ENCODE measurements at regions not wholly inside any gene's neighbourhood (a gene's known extent, or its start where the extent isn't known, plus 50 kb on each side); places are given as distances from the start of the nearest gene placed in this dataset.

- no peak for DNase-seq
- 18 to 39% methylated on average over 3 of the region's 3 CpGs for WGBS, 2 donors
- Histone ChIP-seq H3K27me3 (ENCODE audit: control insufficient read depth in 3 of 3, insufficient read depth in 3 of 3, low read length in 2 of 3) (no peaks in the 10 kb centered on the region), H3K4me1 (ENCODE audit: control insufficient read depth in 5 of 5, insufficient read depth in 5 of 5, low read length in 5 of 5) (peaks cover 0 to 6% (median 0%) of the 10 kb centered on the region in 5 donors), H3K36me3 (ENCODE audit: control insufficient read depth in 4 of 4, insufficient read depth in 4 of 4, low read length in 4 of 4) (no peaks in the 10 kb centered on the region), H3K9ac (ENCODE audit: insufficient read depth in 1 of 2, low read length in 2 of 2) (no peak overlapping the region), H3K9me3 (ENCODE audit: control insufficient read depth in 4 of 4, insufficient read depth in 3 of 4, low read length in 3 of 4) (no peaks in the 10 kb centered on the region), H3K4me3 (no peak overlapping the region), H3K27ac (ENCODE audit: low read depth in 1 of 2, low read length in 1 of 2) (no peak overlapping the region)
- no peak for ATAC-seq (ENCODE audit: insufficient read depth, low FRiP score)
- no peak for TF ChIP-seq CTCF (IDR thresholded peaks at IDR 0.05; ENCODE audit: control extremely low read depth, extremely low read depth)
Measured at GRCh38 chr1:203932556-203932955, 71.2 kb downstream of the SNRPE start.

DNA sequence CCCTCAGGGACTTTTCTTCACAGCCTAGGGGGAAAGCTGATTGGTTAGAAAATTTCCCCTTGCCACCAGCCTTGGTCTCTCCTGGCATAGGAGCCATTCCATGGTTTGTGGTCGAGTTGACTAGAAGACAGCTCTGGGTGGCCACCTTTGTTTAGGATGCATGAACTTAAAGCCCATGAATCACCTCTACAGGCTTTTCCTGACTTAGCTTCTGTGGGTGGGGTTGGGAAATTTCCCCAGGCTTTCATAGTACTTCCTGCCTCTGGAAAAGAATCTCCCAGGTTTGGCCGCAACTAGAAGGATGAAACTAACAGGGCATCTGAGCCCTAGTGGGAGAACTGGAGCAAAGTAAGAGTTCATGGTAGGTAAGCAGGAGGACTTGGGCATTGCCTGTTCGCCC lies 72.6 kb downstream of the SNRPE start:
- Histone ChIP-seq H3K27ac (ENCODE audit: low read depth in 1 of 2, low read length in 1 of 2) (no peak overlapping the region), H3K27me3 (ENCODE audit: control insufficient read depth in 3 of 3, insufficient read depth in 3 of 3, low read length in 2 of 3) (no peaks in the 10 kb centered on the region), H3K4me1 (ENCODE audit: control insufficient read depth in 5 of 5, insufficient read depth in 5 of 5, low read length in 5 of 5) (peaks cover 0 to 6% (median 0%) of the 10 kb centered on the region in 5 donors), H3K9ac (ENCODE audit: insufficient read depth in 1 of 2, low read length in 2 of 2) (no peak overlapping the region), H3K4me3 (no peak overlapping the region), H3K36me3 (ENCODE audit: control insufficient read depth in 4 of 4, insufficient read depth in 4 of 4, low read length in 4 of 4) (no peaks in the 10 kb centered on the region), H3K9me3 (ENCODE audit: control insufficient read depth in 4 of 4, insufficient read depth in 3 of 4, low read length in 3 of 4) (no peaks in the 10 kb centered on the region)
- 67 to 75% methylated on average over 3 of the region's 3 CpGs for WGBS, 2 donors
- ATAC-seq (ENCODE audit: insufficient read depth, low FRiP score) (no peak), DNase-seq (no peak)
- TF ChIP-seq CTCF (IDR thresholded peaks at IDR 0.05; ENCODE audit: control extremely low read depth, extremely low read depth), result no peak

DNA sequence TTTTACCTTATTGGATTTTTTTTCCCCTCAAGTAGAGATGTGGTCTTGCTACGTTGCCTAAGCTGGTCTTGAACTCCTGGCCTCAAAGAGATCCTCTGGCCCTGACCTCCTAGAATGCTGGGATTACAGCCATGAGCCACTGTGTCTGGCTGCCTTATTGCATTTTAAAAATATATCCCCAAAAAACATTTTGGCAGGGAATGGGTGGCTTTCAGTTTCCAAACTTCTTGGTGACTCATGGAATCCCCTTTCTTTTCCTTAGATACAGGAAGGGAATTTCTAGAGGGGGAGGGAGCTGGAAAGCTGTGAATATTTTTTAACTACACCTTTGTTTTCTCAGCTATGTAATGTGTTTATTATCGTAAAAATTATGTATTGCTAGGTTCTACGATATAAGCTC lies 73.3 kb downstream of the SNRPE start:
- peaks cover 0 to 6% (median 0%) of the 10 kb centered on the region in 5 donors for H3K4me1 ChIP-seq (ENCODE audit: control insufficient read depth in 5 of 5, insufficient read depth in 5 of 5, low read length in 5 of 5)
- DNase-seq, result no peak
- H3K9me3 ChIP-seq (ENCODE audit: control insufficient read depth in 4 of 4, insufficient read depth in 3 of 4, low read length in 3 of 4), result no peaks in the 10 kb centered on the region
- WGBS, 2 donors, result 79 to 90% methylated on average over 3 of the region's 3 CpGs
- no peaks in the 10 kb centered on the region for H3K36me3 ChIP-seq (ENCODE audit: control insufficient read depth in 4 of 4, insufficient read depth in 4 of 4, low read length in 4 of 4)
- no peak for TF ChIP-seq CTCF (IDR thresholded peaks at IDR 0.05; ENCODE audit: control extremely low read depth, extremely low read depth)
- H3K4me3 ChIP-seq, result no peak overlapping the region
- ATAC-seq (ENCODE audit: insufficient read depth, low FRiP score), result no peak
- no peak overlapping the region for H3K27ac ChIP-seq (ENCODE audit: low read depth in 1 of 2, low read length in 1 of 2)
- H3K27me3 ChIP-seq (ENCODE audit: control insufficient read depth in 3 of 3, insufficient read depth in 3 of 3, low read length in 2 of 3), result no peaks in the 10 kb centered on the region
- no peak overlapping the region for H3K9ac ChIP-seq (ENCODE audit: insufficient read depth in 1 of 2, low read length in 2 of 2)

GRCh38 chr1:203935321-203935720 lies 73.9 kb downstream of the SNRPE start:
- Histone ChIP-seq H3K27me3 (ENCODE audit: control insufficient read depth in 3 of 3, insufficient read depth in 3 of 3, low read length in 2 of 3) (no peaks in the 10 kb centered on the region), H3K36me3 (ENCODE audit: control insufficient read depth in 4 of 4, insufficient read depth in 4 of 4, low read length in 4 of 4) (no peaks in the 10 kb centered on the region), H3K9ac (ENCODE audit: insufficient read depth in 1 of 2, low read length in 2 of 2) (no peak overlapping the region), H3K27ac (ENCODE audit: low read depth in 1 of 2, low read length in 1 of 2) (no peak overlapping the region), H3K4me1 (ENCODE audit: control insufficient read depth in 5 of 5, insufficient read depth in 5 of 5, low read length in 5 of 5) (peaks cover 0 to 6% (median 0%) of the 10 kb centered on the region in 5 donors), H3K9me3 (ENCODE audit: control insufficient read depth in 4 of 4, insufficient read depth in 3 of 4, low read length in 3 of 4) (no peaks in the 10 kb centered on the region), H3K4me3 (no peak overlapping the region)
- no peak for DNase-seq
- WGBS, 2 donors, result 91 to 94% methylated on average over 2 of the region's 2 CpGs
- TF ChIP-seq CTCF (IDR thresholded peaks at IDR 0.05; ENCODE audit: control extremely low read depth, extremely low read depth), result no peak
- ATAC-seq (ENCODE audit: insufficient read depth, low FRiP score), result no peak

Measured in lung (tissue), 11 donors.